GM19239 (cell line): ENCODE measurements at regions not wholly inside any gene's neighbourhood (a gene's known extent, or its start where the extent isn't known, plus 50 kb on each side); places are given as distances from the start of the nearest gene placed in this dataset.
"Not testable (repeated sequence)": the region's sequence is repeated elsewhere in the genome, so short reads cannot be mapped to it uniquely, and the experiment has no call there.

Source experiments
- DNase-seq: peaks from one replicate; pipeline ENCODE4 v3.0.0; 2011; ENCODE audit warnings: low spot score; ENCODE audit not compliant: insufficient read length
- FAIRE-seq: peaks from 2 replicates; lab custom pipeline; 2011; peaks lifted over from hg19 to GRCh38; lab: Jason Lieb, UNC

- DNase-seq (no peak), FAIRE-seq (no peak)
Measured at GRCh38 chr1:213521206-213521605, 466.6 kb upstream of the PROX1 start.

DNA sequence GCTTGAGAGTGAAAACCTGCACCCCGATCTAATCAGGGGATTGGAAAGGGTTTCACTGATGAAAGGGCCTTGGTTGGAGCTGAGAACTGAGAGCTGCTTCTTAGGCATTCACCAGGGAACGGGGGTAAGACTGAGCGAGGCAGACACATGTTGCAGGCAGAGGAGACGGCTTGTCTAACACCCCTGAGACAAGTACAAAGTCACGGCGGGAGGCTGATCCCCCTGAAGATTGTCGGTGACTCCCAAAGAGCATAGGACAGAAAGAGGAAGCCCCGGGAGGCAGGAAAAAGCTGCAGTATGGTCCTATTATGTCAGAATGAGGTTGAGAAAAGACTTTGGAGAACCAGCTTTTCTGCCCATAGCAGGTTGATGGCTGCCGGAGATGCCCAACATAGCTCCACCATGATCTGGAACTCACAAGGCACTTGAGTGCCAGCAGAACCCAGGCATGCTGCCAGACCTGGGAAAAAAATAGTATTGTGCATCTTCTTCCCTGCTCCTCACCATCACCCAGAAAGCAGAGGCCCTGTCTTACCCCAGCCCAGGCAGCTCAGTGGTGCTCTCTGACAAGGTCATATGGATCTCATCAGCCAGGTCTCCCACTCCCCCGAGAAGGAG, 463.9 kb upstream of the PROX1 start:
- no peak for DNase-seq
- FAIRE-seq, result no peak

- FAIRE-seq, result no peak
- no peak for DNase-seq
Measured at GRCh38 chr1:213526306-213526705, 461.5 kb upstream of the PROX1 start.

DNA sequence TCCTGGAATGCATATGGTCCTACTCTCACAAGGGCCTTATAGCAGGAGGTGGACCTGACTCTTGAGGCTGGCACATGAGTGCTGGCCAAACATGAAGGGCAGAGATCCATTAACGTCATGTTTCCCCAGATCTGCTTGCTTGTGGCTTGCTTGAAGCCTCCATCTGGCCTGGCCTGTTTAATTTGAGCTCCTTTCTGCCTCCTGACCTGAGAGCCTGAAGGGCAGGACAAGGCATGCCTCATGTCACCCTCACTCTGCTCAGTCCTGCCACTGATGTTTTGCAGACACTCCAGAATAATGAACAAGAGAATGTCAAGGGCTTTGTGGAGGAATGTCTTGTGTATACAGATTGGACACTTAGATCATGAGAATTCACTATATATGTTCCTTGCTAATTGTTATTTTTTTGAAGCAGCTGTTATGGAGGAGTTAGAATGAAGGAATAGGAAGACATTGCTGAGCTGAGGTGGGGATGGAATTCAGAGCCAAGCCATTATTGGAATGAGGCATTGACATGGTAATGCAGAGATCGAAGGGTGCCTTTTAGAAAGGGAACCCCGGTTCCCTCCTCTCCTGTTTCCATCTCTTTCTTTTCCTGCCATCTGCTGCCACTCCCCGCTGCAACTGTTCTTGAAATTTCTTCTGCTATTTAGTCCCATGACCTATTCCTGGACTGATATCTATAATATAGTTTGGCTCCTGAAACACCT, 457.0 kb upstream of the PROX1 start:
- DNase-seq (no peak), FAIRE-seq (no peak)

DNA sequence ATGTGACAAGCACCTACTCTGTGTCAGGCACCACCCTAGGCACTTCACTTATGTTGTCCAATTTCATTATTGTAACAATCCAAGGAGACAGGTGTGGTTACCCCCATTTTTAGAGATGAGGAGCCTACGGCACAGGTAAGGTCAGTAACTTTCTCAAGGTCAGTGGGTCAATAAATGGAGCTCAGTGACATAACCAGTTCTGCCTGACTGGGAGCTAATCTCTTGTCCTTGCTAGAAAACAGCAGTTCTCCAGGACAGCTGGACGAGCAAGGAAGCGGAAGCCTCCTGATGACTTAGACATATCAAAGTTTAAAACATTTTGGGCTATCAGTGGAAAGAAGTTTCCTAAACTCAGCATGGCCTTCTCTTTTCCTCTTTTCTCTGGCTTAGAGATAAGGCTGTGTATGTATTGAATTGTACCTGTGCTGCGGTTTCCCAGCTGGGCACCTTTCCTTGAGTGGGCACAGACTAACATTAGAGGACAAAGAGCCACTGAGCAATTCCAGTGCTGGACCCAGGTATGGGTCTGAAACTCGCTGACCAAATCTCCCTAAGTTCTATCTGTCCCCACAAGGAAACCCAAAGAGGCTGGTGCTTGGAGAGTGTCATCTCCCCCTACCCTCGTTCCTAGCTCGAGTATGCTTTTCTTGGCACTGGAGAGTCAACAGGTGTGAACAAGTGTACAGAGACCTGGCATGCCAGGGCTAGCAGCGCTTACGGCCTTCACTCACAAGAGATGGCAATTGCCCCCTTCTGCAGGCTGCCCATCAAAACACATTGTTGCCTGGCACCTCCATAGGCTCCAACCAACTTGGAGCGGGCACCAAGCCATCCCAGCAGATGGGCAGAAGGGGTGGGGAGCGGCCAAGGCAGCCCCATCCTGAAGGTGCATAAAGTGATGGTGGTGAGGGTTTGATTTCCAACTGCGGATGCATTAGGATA, 456.1 kb upstream of the PROX1 start:
- DNase-seq, result no peak
- FAIRE-seq, result no peak

DNA sequence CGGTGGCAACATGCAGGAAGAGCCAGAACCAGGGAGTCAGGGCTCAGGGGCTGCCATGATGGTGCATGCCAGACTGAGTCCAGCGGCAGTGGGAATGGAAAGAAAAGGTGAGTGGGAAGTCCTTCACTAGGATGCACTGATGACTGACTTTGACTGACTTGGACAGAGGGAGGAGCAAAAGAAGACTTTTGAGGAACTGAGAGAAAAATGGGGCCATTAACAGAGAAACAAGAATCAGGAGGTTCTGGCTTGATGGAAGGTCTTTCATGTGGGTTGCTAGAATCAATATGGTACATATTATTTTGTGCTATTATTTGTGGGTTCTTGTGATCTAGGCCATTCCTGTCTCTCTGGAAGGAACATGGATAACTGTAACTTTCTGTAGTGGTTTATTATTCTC, 454.6 kb upstream of the PROX1 start:
- FAIRE-seq (no peak), DNase-seq (no peak)

DNA sequence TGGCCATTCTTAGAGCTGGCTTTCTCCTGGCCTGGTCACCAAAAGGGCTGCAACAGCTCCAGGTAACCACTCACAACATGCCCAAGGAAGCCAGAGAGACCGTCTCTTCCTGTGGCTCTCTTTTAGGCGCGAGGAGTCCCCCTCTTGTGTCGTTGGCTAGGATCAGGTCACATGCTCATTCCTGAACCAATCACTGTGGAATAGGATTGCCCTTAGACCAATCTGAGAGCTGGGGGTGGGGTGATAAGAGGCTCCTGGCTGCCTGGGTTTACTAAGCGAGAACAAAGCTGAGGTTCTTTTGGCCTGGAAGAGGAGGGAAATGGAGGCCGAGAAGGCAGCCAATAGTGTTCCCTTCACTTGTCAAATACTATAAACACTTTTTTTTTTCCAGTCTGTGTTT, 452.1 kb upstream of the PROX1 start:
- no peak for DNase-seq
- no peak for FAIRE-seq

GRCh38 chr1:213538251-213538650, 449.5 kb upstream of the PROX1 start:
- no peak for FAIRE-seq

DNA sequence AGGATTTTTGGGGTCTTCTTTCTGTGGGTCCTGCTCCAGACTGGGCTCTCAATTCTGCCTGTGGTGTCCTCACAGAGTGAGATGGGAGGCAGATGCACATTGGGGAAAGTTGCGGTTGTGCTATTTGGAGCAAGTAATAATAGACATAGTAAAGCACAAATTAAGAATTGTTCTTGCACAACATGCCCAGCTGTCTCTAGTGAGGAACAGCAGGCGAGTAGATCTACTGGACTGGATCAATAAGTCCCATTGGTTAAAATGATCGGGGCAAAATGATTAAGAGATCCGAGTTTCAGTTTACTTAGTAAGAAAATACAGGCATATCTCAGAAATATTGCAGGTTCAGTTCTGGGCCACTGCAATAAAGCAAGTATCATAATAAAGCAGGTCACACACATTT, 448.3 kb upstream of the PROX1 start:
- FAIRE-seq (no peak), DNase-seq (no peak)

More at GRCh38 chr1:213538251-213538650, 449.5 kb upstream of the PROX1 start:
- no peak for DNase-seq

DNA sequence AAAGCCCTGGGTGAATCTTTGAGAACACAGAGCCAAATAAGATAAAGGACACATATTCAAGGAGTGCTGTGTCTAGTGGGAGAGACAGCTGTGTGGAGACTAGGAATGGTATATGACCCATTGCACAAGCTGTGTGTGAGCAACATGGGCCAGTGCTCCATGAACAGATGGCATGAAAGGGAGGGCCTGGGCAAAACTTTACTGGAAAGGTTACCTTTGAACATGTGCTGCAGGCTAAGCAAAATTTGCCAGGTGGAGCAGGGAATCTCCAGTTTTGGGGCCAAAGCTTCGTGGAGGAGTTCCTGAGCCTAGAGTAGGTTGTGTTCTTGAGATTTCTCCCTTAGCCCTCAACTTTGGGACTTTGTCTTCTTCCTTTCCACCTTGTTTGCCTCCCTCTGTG, 446.1 kb upstream of the PROX1 start:
- FAIRE-seq, result no peak
- DNase-seq, result no peak

DNA sequence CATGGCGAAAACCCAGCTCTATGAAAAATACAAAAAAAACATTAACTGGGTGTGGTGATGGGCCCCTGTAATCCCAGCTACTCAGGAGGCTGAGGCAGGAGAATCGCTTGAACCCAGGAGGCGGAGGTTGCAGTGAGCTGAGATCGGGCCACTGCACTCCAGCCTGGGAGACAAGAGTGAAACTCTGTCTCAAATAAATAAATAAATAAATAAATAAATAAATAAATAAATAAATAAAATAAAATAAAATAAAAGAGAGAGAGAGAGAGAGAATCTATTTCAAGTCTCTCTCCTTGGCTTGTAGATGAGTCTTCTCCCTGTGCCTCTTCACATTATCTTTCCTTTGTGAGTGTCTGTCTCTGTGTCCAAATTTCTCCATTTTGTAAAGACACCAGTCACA, 442.6 kb upstream of the PROX1 start:
- not testable (repeated sequence) for FAIRE-seq, DNase-seq

GRCh38 chr1:213549982-213550381, 437.8 kb upstream of the PROX1 start:
- FAIRE-seq, result no peak
- DNase-seq, result no peak

DNA sequence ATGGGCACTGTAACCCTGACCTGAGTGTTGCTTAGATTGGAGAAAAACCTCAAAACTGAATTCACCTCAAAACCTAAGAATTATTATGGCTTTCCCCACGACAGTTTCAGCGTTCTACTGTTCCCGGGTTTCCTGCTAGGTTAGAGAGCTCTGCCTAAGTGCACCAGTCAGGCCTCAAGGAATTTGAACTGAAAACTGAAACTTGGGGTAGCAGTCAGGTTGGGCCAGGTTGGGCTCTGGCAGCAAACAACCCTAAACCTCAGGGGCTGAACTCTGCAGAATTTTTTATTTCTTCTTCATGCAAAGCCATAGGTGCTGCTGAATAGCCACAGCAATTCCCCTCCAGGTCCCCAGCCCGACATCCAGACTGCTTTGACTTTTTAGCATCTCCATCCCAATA, 437.0 kb upstream of the PROX1 start:
- FAIRE-seq (no peak), DNase-seq (no peak)

- no peak for FAIRE-seq
- no peak for DNase-seq
Measured at GRCh38 chr1:213552045-213552444, 435.7 kb upstream of the PROX1 start.

DNA sequence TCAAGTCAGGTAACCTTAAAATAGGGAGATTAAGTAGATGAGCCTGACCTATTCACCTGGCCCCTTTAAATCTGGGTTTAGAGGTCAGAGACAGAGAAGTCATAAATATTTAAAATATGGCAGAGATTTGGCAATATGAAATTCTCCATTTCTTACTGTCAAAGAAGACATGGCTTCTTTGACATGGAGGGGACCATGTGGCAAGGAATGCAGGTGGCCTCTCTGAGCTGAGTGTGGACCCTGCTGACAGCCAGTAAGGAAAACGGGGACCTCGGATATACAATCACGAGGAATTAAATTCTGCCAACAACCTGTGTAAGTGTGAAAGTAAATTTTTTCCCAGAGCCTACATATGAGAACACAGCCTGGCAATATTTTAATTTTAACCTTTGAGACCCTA, 427.5 kb upstream of the PROX1 start:
- DNase-seq (no peak), FAIRE-seq (no peak)

GRCh38 chr1:213561870-213562269, 425.9 kb upstream of the PROX1 start:
- FAIRE-seq, result no peak
- no peak for DNase-seq

GRCh38 chr1:213564215-213564659, 423.5 kb upstream of the PROX1 start:
- FAIRE-seq, result no peak
- no peak for DNase-seq

GRCh38 chr1:213568929-213569815, 418.6 kb upstream of the PROX1 start:
- DNase-seq, result no peak
- FAIRE-seq, result no peak

DNA sequence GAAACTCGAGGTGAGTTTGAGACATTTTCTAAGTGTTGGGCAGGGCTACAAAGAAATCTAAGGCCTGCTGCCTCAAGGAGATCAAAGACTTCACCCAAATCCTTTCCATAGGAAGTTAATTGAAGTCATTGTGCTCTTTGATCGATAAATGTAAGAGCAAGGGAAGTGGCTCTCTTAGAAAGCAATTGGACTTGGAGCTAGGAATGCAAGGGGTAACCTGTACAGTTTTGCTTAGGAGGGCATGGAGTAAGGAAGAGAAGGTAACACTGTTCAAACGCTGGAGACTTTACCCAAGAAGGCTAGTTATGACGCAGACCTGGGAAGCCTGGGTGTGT, 418.0 kb upstream of the PROX1 start:
- DNase-seq, result no peak
- no peak for FAIRE-seq

GRCh38 chr1:213570487-213570886, 417.3 kb upstream of the PROX1 start:
- no peak for DNase-seq
- no peak for FAIRE-seq
